ENCODE measurements at regions not wholly inside any gene's neighbourhood (a gene's known extent, or its start where the extent isn't known, plus 50 kb on each side); places are given as distances from the start of the nearest gene placed in this dataset.

DNA sequence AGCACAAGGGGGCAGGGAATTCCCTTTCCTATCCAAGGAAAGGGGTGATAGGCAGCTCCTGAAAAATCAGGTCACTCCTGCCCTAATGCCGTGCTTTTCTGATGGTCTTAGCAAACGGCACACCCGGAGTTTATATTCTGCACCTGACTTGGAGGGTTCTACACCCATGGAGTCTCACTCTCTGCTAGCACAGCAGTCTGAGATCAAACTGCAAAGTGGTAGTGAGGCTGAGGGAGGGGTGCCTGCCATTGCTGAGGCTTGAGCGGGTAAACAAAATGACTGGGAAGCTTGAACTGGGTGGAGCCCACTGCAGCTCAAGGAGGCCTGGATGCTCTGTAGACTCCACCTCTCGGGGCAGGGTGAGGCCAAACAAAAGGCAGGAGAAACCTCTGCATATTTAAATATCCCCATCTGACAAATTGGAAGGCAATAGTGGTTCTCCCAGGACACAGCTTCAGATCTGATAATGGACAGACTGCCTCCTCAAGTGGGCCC lies 194.7 kb downstream of the OR4A47 start:
- TF ChIP-seq, protein P1, sequence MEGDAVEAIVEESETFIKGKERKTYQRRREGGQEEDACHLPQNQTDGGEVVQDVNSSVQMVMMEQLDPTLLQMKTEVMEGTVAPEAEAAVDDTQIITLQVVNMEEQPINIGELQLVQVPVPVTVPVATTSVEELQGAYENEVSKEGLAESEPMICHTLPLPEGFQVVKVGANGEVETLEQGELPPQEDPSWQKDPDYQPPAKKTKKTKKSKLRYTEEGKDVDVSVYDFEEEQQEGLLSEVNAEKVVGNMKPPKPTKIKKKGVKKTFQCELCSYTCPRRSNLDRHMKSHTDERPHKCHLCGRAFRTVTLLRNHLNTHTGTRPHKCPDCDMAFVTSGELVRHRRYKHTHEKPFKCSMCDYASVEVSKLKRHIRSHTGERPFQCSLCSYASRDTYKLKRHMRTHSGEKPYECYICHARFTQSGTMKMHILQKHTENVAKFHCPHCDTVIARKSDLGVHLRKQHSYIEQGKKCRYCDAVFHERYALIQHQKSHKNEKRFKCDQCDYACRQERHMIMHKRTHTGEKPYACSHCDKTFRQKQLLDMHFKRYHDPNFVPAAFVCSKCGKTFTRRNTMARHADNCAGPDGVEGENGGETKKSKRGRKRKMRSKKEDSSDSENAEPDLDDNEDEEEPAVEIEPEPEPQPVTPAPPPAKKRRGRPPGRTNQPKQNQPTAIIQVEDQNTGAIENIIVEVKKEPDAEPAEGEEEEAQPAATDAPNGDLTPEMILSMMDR (IDR thresholded peaks at IDR 0.05): no peak
- TF ChIP-seq EP300 (IDR thresholded peaks at IDR 0.05): no peak
- no peak for TF ChIP-seq POLR2A (IDR thresholded peaks at IDR 0.05)
